ENCODE measurements at regions not wholly inside any gene's neighbourhood (a gene's known extent, or its start where the extent isn't known, plus 50 kb on each side); places are given as distances from the start of the nearest gene placed in this dataset.

DNA sequence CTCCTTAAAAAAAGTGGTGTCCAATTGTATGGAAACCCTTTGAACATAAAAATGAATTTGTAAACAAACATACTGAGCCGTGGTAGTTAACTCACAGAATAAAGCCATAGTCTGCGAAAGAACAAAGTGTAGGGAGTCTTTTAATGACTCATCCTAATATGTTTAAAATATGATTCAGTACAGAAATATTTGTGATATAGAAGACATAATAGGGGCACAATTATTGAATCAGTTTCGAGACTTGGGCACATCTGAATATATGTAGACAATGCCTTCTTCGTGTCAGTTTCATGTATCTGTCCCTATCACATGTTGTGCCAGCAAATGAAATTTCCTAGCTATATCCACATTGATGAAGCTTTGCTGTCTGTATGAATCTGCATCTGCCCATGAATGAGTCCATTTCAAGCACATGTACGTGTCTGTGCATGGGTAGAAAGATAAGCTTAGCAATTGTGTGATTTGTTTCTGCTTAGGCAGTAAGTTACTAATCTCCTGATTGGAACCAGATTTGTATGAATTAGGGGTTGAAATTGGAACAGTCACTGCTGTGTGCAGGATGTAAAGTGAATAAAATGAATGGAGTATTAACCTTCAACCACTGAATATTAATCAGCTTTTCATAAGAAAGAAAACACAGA, 112.5 kb upstream of the SOX9 start:
- TF ChIP-seq, protein P1, sequence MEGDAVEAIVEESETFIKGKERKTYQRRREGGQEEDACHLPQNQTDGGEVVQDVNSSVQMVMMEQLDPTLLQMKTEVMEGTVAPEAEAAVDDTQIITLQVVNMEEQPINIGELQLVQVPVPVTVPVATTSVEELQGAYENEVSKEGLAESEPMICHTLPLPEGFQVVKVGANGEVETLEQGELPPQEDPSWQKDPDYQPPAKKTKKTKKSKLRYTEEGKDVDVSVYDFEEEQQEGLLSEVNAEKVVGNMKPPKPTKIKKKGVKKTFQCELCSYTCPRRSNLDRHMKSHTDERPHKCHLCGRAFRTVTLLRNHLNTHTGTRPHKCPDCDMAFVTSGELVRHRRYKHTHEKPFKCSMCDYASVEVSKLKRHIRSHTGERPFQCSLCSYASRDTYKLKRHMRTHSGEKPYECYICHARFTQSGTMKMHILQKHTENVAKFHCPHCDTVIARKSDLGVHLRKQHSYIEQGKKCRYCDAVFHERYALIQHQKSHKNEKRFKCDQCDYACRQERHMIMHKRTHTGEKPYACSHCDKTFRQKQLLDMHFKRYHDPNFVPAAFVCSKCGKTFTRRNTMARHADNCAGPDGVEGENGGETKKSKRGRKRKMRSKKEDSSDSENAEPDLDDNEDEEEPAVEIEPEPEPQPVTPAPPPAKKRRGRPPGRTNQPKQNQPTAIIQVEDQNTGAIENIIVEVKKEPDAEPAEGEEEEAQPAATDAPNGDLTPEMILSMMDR (IDR thresholded peaks at IDR 0.05), result no peak
- TF ChIP-seq POLR2A (IDR thresholded peaks at IDR 0.05), result no peak

All from vagina (tissue), 2 donors.